ENCODE measurements at regions not wholly inside any gene's neighbourhood (a gene's known extent, or its start where the extent isn't known, plus 50 kb on each side); places are given as distances from the start of the nearest gene placed in this dataset.

DNA sequence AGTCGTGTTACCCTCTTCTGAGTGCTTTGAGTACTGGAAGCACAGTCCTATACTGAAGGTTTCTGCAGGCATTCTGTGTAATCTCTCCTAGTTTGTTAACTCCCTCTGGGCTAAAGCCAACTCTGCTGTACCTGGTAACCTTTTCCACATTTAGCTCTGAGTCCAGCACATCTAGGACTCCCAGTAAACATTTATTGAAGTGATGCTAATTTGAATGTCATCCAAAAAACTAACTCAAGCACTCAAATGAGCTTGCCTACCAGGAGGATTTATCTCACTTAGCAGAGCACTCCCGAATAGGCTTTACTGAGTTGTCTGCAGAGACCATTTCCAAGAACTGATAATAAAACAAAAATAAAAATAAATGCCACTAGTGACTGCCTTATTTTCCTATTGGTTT lies 79.5 kb upstream of the NFIB start:
- TF ChIP-seq SP1 (IDR thresholded peaks at IDR 0.05) (no peak), ARNT (IDR thresholded peaks at IDR 0.05) (no peak)
- TF ChIP-seq, protein P1, sequence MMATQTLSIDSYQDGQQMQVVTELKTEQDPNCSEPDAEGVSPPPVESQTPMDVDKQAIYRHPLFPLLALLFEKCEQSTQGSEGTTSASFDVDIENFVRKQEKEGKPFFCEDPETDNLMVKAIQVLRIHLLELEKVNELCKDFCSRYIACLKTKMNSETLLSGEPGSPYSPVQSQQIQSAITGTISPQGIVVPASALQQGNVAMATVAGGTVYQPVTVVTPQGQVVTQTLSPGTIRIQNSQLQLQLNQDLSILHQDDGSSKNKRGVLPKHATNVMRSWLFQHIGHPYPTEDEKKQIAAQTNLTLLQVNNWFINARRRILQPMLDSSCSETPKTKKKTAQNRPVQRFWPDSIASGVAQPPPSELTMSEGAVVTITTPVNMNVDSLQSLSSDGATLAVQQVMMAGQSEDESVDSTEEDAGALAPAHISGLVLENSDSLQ (IDR thresholded peaks at IDR 0.05), result no peak

Measured in HEK293T (cell line).